ENCODE measurements at regions not wholly inside any gene's neighbourhood (a gene's known extent, or its start where the extent isn't known, plus 50 kb on each side); places are given as distances from the start of the nearest gene placed in this dataset.

DNA sequence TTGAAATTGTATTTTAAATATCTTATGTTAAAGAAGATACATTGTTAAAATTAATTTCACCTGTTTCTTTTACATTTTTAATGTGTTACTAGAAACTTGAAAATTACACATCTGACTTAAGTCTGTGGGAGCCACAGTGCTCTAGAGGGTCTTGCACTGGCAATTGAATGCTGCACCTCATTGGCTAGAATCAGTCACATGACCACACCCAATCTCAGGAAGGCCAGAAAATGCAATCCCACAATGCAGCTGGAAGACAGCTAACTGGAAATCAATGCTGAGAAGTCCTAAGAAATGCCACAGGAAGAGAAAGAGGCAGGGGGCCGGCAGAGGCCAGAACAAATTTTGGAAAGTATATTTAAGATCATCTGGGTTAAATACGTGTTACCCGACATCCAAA is 189.2 kb upstream of the POU3F3 start:
- no peaks in the 10 kb centered on the region for H3K9me3 Mint-ChIP-seq
- H3K36me3 Mint-ChIP-seq: no peaks in the 10 kb centered on the region
- Histone ChIP-seq H3K27ac (ENCODE audit: low read length) (no peak overlapping the region), H3K4me1 (ENCODE audit: control insufficient read depth, insufficient read depth, low read length) (no peaks in the 10 kb centered on the region), H3K27me3 (ENCODE audit: control insufficient read depth, insufficient read depth, low read length) (peaks cover 2% of the 10 kb centered on the region), H3K9me3 (ENCODE audit: control insufficient read depth, insufficient read depth, low read length) (no peaks in the 10 kb centered on the region), H3K4me3 (ENCODE audit: low read length) (no peak overlapping the region), H3K36me3 (ENCODE audit: control insufficient read depth, insufficient read depth, low read length) (no peaks in the 10 kb centered on the region)
- no peak for DNase-seq
- H3K27me3 Mint-ChIP-seq (ENCODE audit: low read depth in 2 of 2): peaks cover 23 to 38% of the 10 kb centered on the region in 2 donors
- 82% methylated on average over 3 of the region's 3 CpGs for WGBS (ENCODE audit: insufficient coverage)
- no peaks in the 10 kb centered on the region for H3K4me1 Mint-ChIP-seq
- H3K27ac Mint-ChIP-seq: no peak overlapping the region
- TF ChIP-seq, protein P1, sequence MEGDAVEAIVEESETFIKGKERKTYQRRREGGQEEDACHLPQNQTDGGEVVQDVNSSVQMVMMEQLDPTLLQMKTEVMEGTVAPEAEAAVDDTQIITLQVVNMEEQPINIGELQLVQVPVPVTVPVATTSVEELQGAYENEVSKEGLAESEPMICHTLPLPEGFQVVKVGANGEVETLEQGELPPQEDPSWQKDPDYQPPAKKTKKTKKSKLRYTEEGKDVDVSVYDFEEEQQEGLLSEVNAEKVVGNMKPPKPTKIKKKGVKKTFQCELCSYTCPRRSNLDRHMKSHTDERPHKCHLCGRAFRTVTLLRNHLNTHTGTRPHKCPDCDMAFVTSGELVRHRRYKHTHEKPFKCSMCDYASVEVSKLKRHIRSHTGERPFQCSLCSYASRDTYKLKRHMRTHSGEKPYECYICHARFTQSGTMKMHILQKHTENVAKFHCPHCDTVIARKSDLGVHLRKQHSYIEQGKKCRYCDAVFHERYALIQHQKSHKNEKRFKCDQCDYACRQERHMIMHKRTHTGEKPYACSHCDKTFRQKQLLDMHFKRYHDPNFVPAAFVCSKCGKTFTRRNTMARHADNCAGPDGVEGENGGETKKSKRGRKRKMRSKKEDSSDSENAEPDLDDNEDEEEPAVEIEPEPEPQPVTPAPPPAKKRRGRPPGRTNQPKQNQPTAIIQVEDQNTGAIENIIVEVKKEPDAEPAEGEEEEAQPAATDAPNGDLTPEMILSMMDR (IDR thresholded peaks at IDR 0.05): no peak
- no peak overlapping the region for H3K4me3 Mint-ChIP-seq
- intact Hi-C loops (cut with micrococcal nuclease): no loop called here
- no peak for ATAC-seq

DNA sequence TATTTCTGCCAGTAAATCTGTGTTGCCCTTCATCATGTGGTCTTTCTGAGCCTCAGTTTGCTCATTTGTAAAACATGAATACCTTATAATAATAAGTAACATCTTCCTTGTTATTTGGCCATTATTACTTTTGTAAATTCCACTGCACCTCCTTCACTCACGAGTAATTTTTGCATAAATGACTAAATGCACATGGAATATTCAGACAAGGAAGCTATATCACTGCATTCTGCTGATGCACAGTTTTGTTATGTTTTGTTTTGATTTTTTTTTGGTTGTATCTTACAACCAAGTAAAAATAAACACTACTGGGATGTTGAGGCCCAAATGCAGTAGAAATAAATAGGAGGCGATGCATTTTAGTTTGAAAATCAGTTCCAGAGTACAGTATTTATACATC is 185.3 kb upstream of the POU3F3 start:
- H3K4me3 ChIP-seq (ENCODE audit: low read length): no peak overlapping the region
- no peaks in the 10 kb centered on the region for H3K27me3 ChIP-seq (ENCODE audit: control insufficient read depth, insufficient read depth, low read length)
- no peak overlapping the region for H3K27ac ChIP-seq (ENCODE audit: low read length)
- Mint-ChIP-seq H3K36me3 (no peaks in the 10 kb centered on the region), H3K4me3 (no peak overlapping the region), H3K4me1 (no peaks in the 10 kb centered on the region), H3K27ac (no peak overlapping the region), H3K27me3 (ENCODE audit: low read depth in 2 of 2) (peaks cover 9 to 28% of the 10 kb centered on the region in 2 donors), H3K9me3 (no peaks in the 10 kb centered on the region)
- TF ChIP-seq, protein P1 (IDR thresholded peaks at IDR 0.05): no peak
- no peaks in the 10 kb centered on the region for H3K36me3 ChIP-seq (ENCODE audit: control insufficient read depth, insufficient read depth, low read length)
- WGBS (ENCODE audit: insufficient coverage): 100% methylated on average over 2 of the region's 2 CpGs
- intact Hi-C loops (cut with micrococcal nuclease): no loop called here
- no peaks in the 10 kb centered on the region for H3K9me3 ChIP-seq (ENCODE audit: control insufficient read depth, insufficient read depth, low read length)
- no peaks in the 10 kb centered on the region for H3K4me1 ChIP-seq (ENCODE audit: control insufficient read depth, insufficient read depth, low read length)
- DNase-seq (no peak), ATAC-seq (no peak)

DNA sequence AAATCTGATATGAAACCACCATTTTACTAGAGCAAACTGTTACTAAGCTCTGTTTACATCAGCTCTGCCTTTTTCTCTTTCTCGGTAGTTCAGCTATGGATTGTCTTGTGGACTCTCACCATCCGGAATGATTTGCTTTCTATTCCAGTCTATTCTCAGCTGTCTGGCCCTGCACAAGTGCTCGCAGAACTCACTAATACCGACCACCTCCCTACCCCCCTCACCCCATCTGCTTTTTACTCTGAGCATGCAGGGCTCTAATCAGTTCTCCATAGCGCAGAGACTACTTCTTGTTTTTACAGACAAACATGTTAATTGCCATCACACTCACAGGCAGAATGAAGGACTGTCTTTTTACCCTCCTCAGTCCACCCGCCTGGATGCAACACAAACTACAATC is 180.7 kb upstream of the POU3F3 start:
- intact Hi-C loops (cut with micrococcal nuclease): no loop called here
- H3K9me3 Mint-ChIP-seq: no peaks in the 10 kb centered on the region
- DNase-seq (no peak), ATAC-seq (no peak)
- Histone ChIP-seq H3K27ac (ENCODE audit: low read length) (no peak overlapping the region), H3K9me3 (ENCODE audit: control insufficient read depth, insufficient read depth, low read length) (no peaks in the 10 kb centered on the region), H3K36me3 (ENCODE audit: control insufficient read depth, insufficient read depth, low read length) (no peaks in the 10 kb centered on the region), H3K4me1 (ENCODE audit: control insufficient read depth, insufficient read depth, low read length) (no peaks in the 10 kb centered on the region), H3K27me3 (ENCODE audit: control insufficient read depth, insufficient read depth, low read length) (no peaks in the 10 kb centered on the region), H3K4me3 (ENCODE audit: low read length) (no peak overlapping the region)
- TF ChIP-seq, protein P1 (IDR thresholded peaks at IDR 0.05): no peak
- H3K4me3 Mint-ChIP-seq: no peak overlapping the region
- H3K36me3 Mint-ChIP-seq: no peaks in the 10 kb centered on the region
- WGBS (ENCODE audit: insufficient coverage): 70% methylated on average over 6 of the region's 6 CpGs
- no peaks in the 10 kb centered on the region for H3K4me1 Mint-ChIP-seq
- no peak overlapping the region for H3K27ac Mint-ChIP-seq
- peaks cover 11 to 27% of the 10 kb centered on the region in 2 donors for H3K27me3 Mint-ChIP-seq (ENCODE audit: low read depth in 2 of 2)

DNA sequence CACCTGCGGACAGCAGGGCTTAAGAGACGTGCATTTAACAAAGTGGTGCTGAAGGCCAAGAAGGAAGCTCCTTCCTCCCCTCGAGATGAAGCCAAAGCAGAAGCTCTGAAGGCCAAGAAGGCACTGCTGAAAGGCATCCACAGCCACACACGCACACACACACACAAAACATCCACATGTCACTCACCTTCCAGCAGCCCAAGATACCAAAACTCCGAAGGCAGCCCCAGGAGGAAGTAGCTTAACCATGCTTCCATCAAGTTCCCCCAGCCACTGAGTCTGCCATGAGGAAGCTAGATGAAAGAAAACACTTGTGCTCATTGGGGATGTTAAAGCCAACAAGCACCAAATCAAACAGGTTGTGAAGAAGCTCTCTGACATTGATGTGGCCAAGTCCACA is 175.7 kb upstream of the POU3F3 start:
- DNase-seq: no peak

More for the DNA sequence above, 175.7 kb upstream of the POU3F3 start:
- Histone ChIP-seq H3K4me1 (ENCODE audit: control insufficient read depth, insufficient read depth, low read length) (no peaks in the 10 kb centered on the region), H3K4me3 (ENCODE audit: low read length) (no peak overlapping the region), H3K27ac (ENCODE audit: low read length) (no peak overlapping the region), H3K9me3 (ENCODE audit: control insufficient read depth, insufficient read depth, low read length) (no peaks in the 10 kb centered on the region), H3K36me3 (ENCODE audit: control insufficient read depth, insufficient read depth, low read length) (no peaks in the 10 kb centered on the region), H3K27me3 (ENCODE audit: control insufficient read depth, insufficient read depth, low read length) (no peaks in the 10 kb centered on the region)
- Mint-ChIP-seq H3K4me1 (no peaks in the 10 kb centered on the region), H3K27ac (no peak overlapping the region), H3K27me3 (ENCODE audit: low read depth in 2 of 2) (peaks cover 5 to 30% of the 10 kb centered on the region in 2 donors), H3K36me3 (no peaks in the 10 kb centered on the region), H3K9me3 (no peaks in the 10 kb centered on the region), H3K4me3 (no peak overlapping the region)
- TF ChIP-seq, protein P1 (IDR thresholded peaks at IDR 0.05): no peak
- intact Hi-C loops (cut with micrococcal nuclease): no loop called here
- 61% methylated on average over 5 of the region's 5 CpGs for WGBS (ENCODE audit: insufficient coverage)
- ATAC-seq: no peak

Measured in natural killer cell (primary cell).